ENCODE measurements at regions not wholly inside any gene's neighbourhood (a gene's known extent, or its start where the extent isn't known, plus 50 kb on each side); places are given as distances from the start of the nearest gene placed in this dataset.

DNA sequence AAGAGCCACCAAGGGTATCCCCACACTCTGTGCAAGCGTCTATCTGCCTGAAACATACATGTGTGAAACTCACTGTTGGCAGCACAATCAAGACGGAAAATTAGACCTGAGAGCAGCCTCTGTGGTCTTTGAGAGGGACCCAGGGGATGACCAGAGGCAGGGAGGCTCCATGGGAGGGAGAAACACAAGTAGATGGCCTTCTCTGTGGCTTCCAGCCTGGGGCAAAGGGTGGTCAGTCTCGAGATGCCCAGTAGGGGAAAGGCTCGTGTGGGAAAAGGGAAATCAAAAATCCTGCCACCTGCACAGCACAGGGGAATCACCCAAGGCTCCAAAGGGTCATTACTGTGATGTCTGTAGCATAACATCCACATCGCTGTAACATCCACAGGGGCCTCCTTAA, 823.3 kb downstream of the KCNJ18 start:
- TF ChIP-seq, protein P1, sequence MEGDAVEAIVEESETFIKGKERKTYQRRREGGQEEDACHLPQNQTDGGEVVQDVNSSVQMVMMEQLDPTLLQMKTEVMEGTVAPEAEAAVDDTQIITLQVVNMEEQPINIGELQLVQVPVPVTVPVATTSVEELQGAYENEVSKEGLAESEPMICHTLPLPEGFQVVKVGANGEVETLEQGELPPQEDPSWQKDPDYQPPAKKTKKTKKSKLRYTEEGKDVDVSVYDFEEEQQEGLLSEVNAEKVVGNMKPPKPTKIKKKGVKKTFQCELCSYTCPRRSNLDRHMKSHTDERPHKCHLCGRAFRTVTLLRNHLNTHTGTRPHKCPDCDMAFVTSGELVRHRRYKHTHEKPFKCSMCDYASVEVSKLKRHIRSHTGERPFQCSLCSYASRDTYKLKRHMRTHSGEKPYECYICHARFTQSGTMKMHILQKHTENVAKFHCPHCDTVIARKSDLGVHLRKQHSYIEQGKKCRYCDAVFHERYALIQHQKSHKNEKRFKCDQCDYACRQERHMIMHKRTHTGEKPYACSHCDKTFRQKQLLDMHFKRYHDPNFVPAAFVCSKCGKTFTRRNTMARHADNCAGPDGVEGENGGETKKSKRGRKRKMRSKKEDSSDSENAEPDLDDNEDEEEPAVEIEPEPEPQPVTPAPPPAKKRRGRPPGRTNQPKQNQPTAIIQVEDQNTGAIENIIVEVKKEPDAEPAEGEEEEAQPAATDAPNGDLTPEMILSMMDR (CRISPR knock-in tag; IDR thresholded peaks at IDR 0.05) = no peak
- no peak for TF ChIP-seq SUZ12 (IDR thresholded peaks at IDR 0.05; ENCODE audit: low read depth, low read length)
- TF ChIP-seq, protein P2, sequence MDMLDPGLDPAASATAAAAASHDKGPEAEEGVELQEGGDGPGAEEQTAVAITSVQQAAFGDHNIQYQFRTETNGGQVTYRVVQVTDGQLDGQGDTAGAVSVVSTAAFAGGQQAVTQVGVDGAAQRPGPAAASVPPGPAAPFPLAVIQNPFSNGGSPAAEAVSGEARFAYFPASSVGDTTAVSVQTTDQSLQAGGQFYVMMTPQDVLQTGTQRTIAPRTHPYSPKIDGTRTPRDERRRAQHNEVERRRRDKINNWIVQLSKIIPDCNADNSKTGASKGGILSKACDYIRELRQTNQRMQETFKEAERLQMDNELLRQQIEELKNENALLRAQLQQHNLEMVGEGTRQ (IDR thresholded peaks at IDR 0.05; ENCODE audit: low read depth, low read length) = no peak
- TF ChIP-seq, protein P2 (CRISPR knock-in tag; IDR thresholded peaks at IDR 0.05; ENCODE audit: borderline replicate concordance) = no peak
